Smooth muscle cell (in vitro differentiated cells): ENCODE measurements at regions not wholly inside any gene's neighbourhood (a gene's known extent, or its start where the extent isn't known, plus 50 kb on each side); places are given as distances from the start of the nearest gene placed in this dataset.

Source experiments
- DNase-seq: peaks from one replicate; lab custom pipeline; 2025; ENCODE audit not compliant: unreplicated experiment; lab: John Stamatoyannopoulos, UW
- H2AFZ ChIP-seq: fragments of 200-600 bp; sonication (generic); 2 replicates; pipeline ENCODE4 v1.6.0; 2016; ENCODE audit warnings: antibody characterized with exemption, low read depth, mild to moderate bottlenecking
- H3F3A ChIP-seq: fragments of 200-600 bp; sonication (generic); 2 replicates; pipeline ENCODE4 v1.6.0; 2017; ENCODE audit warnings: antibody characterized with exemption, low read depth
- H3K27ac ChIP-seq: fragments of 200-600 bp; sonication (generic); 2 replicates; pipeline ENCODE4 v1.5.1; 2016; ENCODE audit warnings: low read depth, mild to moderate bottlenecking
- H3K27me3 ChIP-seq: fragments of 200-600 bp; sonication (generic); 2 replicates; pipeline ENCODE4 v1.6.1; 2016; ENCODE audit warnings: low read depth, mild to moderate bottlenecking
- H3K36me3 ChIP-seq: fragments of 200-600 bp; sonication (generic); 2 replicates; pipeline ENCODE4 v1.5.1; 2016; ENCODE audit warnings: low read depth
- H3K4me1 ChIP-seq: fragments of 200-600 bp; sonication (generic); 2 replicates; pipeline ENCODE4 v1.5.1; 2016; ENCODE audit warnings: low read depth
- H3K4me2 ChIP-seq: fragments of 200-600 bp; sonication (generic); 2 replicates; pipeline ENCODE4 v1.6.0; 2016; ENCODE audit warnings: mild to moderate bottlenecking
- H3K4me3 ChIP-seq: fragments of 200-600 bp; sonication (generic); 2 replicates; pipeline ENCODE4 v1.5.1; 2016; ENCODE audit warnings: mild to moderate bottlenecking
- H3K79me2 ChIP-seq: fragments of 200-600 bp; sonication (generic); 2 replicates; pipeline ENCODE4 v1.6.0; 2016; ENCODE audit warnings: low read depth, mild to moderate bottlenecking
- H3K9ac ChIP-seq: fragments of 200-600 bp; sonication (generic); 2 replicates; pipeline ENCODE4 v1.6.0; 2016; ENCODE audit warnings: low read depth
- H3K9me3 ChIP-seq: fragments of 200-600 bp; sonication (generic); replicated peaks from 2 replicates; pipeline ENCODE4 v1.5.1; 2016; ENCODE audit warnings: low read depth
- H4K20me1 ChIP-seq: fragments of 200-600 bp; sonication (generic); 2 replicates; pipeline ENCODE4 v1.6.0; 2016; ENCODE audit warnings: low read depth
- WGBS: methylation state at CpG from one replicate; pipeline ENCODE4 v1.1.7; 2016; ENCODE audit warnings: low lambda C conversion rate; 5-methylcytosine and 5-hydroxymethylcytosine counted together
- TF ChIP-seq, protein P1 (sequence below): fragments of 200-600 bp; sonication (generic); IDR thresholded peaks from 2 replicates; pipeline ENCODE4 v1.5.1; 2017; ENCODE audit warnings: borderline replicate concordance, mild to moderate bottlenecking, antibody characterized with exemption; ENCODE audit not compliant: insufficient read depth, poor library complexity, severe bottlenecking

DNA sequence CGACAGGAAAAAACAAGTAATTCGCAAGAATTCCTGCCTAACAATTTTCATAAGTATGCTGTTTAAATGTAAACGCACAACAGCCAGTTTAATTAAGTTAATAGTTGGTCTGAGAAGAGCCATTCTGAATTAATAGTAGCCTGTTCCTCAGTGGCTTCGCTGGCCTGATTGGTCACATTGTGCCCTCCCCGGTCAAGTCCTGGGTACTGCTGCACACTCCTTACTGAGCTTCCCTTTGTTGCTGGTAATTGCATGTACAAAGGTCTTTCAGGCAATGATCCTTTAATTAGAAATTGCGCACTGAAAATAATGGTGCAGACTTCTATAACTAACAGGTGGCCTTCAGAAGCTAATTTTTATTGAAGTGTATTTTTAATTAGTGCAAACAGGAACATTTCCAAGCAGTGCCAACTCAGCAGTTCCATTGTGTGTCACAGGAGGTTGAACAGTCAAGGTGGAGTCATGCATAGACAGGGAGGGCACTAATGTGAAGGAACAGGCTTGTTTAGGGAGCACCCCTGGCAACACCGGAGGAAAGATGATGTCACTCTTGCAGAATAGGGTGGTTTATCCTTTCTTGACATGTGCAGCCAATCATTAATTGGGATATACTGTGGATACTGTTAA is 92.6 kb upstream of the SLC22A23 start:
- Histone ChIP-seq H3K27me3 (peaks cover 28% of the 10 kb centered on the region), H3K4me2 (no peak overlapping the region), H3K4me1 (no peaks in the 10 kb centered on the region), H3K9me3 (no peaks in the 10 kb centered on the region), H3K4me3 (no peak overlapping the region), H4K20me1 (no peaks in the 10 kb centered on the region), H3K36me3 (no peaks in the 10 kb centered on the region), H3K9ac (no peak overlapping the region), H3K27ac (no peak overlapping the region), H2AFZ (no peak overlapping the region), H3K79me2 (no peaks in the 10 kb centered on the region), H3F3A (no peaks in the 10 kb centered on the region)
- 94% methylated on average over 7 of the region's 7 CpGs for WGBS
- DNase-seq: no peak
- TF ChIP-seq, protein P1, sequence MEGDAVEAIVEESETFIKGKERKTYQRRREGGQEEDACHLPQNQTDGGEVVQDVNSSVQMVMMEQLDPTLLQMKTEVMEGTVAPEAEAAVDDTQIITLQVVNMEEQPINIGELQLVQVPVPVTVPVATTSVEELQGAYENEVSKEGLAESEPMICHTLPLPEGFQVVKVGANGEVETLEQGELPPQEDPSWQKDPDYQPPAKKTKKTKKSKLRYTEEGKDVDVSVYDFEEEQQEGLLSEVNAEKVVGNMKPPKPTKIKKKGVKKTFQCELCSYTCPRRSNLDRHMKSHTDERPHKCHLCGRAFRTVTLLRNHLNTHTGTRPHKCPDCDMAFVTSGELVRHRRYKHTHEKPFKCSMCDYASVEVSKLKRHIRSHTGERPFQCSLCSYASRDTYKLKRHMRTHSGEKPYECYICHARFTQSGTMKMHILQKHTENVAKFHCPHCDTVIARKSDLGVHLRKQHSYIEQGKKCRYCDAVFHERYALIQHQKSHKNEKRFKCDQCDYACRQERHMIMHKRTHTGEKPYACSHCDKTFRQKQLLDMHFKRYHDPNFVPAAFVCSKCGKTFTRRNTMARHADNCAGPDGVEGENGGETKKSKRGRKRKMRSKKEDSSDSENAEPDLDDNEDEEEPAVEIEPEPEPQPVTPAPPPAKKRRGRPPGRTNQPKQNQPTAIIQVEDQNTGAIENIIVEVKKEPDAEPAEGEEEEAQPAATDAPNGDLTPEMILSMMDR: no peak

DNA sequence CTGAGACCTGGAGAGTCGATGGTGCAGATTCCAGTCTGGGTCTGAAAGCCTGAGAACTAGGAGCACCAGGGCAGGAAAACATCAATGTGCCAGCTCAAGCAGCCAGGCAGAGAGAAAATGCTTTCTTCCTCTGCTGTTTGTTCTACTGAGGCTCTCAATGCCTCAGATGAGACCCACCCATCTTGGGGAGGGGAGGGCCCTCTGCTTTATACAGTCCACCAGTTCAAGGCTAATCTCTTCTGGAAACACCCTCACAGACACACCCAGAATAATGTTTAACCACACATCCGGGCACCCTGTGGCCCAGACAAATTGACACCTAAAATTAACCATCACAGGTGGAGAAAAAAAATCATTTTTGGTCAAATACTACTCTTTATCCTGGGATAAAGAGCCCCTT is 89.3 kb upstream of the SLC22A23 start:
- Histone ChIP-seq H3K79me2 (no peaks in the 10 kb centered on the region), H3K27me3 (peaks cover 14% of the 10 kb centered on the region), H3K27ac (no peak overlapping the region), H2AFZ (no peak overlapping the region), H3K4me2 (no peak overlapping the region), H3K9ac (no peak overlapping the region), H4K20me1 (no peaks in the 10 kb centered on the region), H3K36me3 (no peaks in the 10 kb centered on the region), H3F3A (no peaks in the 10 kb centered on the region), H3K4me3 (no peak overlapping the region), H3K4me1 (no peaks in the 10 kb centered on the region), H3K9me3 (no peaks in the 10 kb centered on the region)
- TF ChIP-seq, protein P1: no peak
- no peak for DNase-seq
- 88% methylated on average over 2 of the region's 2 CpGs for WGBS

DNA sequence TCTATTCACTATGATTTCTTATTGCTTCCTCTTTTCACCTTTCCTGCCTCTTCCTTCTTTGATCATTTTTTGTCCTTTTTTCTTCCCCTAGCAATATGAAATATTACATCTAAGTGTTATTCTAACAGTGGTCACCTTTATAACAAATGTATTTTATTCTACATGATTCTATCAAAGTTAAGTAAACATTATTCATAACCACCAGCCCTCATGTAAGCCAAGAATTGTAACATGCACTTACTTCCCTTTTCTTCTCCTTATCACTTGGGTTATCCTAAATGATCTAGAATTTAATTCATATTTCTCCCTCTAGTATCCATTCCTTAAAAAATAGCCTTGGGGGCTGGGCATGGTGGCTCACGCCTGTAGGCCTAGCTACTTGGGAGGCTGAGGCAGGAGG is 88.3 kb upstream of the SLC22A23 start:
- H3K9ac ChIP-seq: no peak overlapping the region
- H3K27ac ChIP-seq: no peak overlapping the region
- TF ChIP-seq, protein P1: no peak
- H3K4me2 ChIP-seq: no peak overlapping the region
- no peaks in the 10 kb centered on the region for H3K36me3 ChIP-seq
- H4K20me1 ChIP-seq: no peaks in the 10 kb centered on the region
- DNase-seq: no peak
- H3K4me1 ChIP-seq: no peaks in the 10 kb centered on the region
- peaks cover 6% of the 10 kb centered on the region for H3K27me3 ChIP-seq
- H3K9me3 ChIP-seq: no peaks in the 10 kb centered on the region
- WGBS: 100% methylated on average over 1 of the region's 1 CpG
- H3F3A ChIP-seq: no peaks in the 10 kb centered on the region
- H3K4me3 ChIP-seq: no peak overlapping the region
- no peaks in the 10 kb centered on the region for H3K79me2 ChIP-seq
- no peak overlapping the region for H2AFZ ChIP-seq

DNA sequence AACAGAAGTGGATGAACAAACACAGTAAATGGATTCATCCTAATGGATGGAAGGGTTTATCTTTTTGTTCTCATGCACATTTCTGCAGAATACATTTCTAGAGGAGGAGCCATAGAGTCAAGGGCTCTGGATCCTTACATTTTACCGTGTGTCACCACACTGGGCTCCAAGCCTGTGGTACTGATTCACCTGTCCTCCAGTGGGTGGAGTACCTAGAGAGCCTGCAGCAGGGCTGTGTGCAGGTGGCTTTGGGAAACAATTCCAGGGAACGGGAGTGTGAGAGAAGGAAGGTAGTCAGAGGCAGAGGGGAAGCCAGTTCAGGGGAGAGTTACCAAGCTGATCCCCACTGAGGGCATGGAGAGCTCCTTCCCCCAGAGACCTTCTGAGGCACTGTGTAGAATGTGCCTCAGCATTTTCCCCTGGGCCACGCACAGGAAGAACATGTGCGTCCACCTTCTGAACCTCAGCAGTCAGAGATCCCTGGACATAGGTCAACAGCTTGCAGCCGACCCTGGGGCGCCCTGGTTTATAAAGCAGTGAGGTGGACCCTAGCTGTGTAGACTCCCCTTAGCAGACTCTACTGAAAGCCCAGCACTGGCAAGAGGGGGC is 85.3 kb upstream of the SLC22A23 start:
- Histone ChIP-seq H3K4me1 (no peaks in the 10 kb centered on the region), H2AFZ (no peak overlapping the region), H3K36me3 (no peaks in the 10 kb centered on the region), H3K27ac (no peak overlapping the region), H3K9ac (no peak overlapping the region), H3K4me2 (no peak overlapping the region), H4K20me1 (no peaks in the 10 kb centered on the region), H3K9me3 (no peaks in the 10 kb centered on the region), H3F3A (no peaks in the 10 kb centered on the region), H3K4me3 (no peak overlapping the region), H3K79me2 (no peaks in the 10 kb centered on the region), H3K27me3 (no peaks in the 10 kb centered on the region)
- no peak for DNase-seq
- 91% methylated on average over 6 of the region's 6 CpGs for WGBS
- TF ChIP-seq, protein P1: no peak
